Upper lobe of left lung (tissue), 4 donors: ENCODE measurements at regions not wholly inside any gene's neighbourhood (a gene's known extent, or its start where the extent isn't known, plus 50 kb on each side); places are given as distances from the start of the nearest gene placed in this dataset.
A peak's percentile ranks its signal among the peaks of the same experiment; 100 is the strongest.

ENCODE experiments used
- CTCF ChIP-seq, 6 experiments: fragments of 450-650 bp in 4 of 6; fragments of 200-600 bp in 2 of 6; sonication (generic) in 2 of 6; IDR thresholded peaks; one replicate each; pipeline ENCODE4 v1.5.1; 2016 to 2019; ENCODE audit warnings: antibody characterized with exemption in 6 of 6
- EP300 ChIP-seq, 4 donors: sonication (generic); formaldehyde crosslinking; IDR thresholded peaks; one replicate each; pipeline ENCODE4 v1.5.1; 2017; ENCODE audit warnings: antibody characterized with exemption in 4 of 4, control low read depth in 2 of 4
- POLR2AphosphoS5 ChIP-seq, 2 donors: sonication (generic); formaldehyde crosslinking; IDR thresholded peaks; one replicate each; pipeline ENCODE4 v1.5.1; 2017; ENCODE audit warnings: antibody characterized with exemption in 2 of 2

- TF ChIP-seq EP300 (IDR thresholded peaks at IDR 0.05) (no peak), CTCF (IDR thresholded peaks at IDR 0.05) (no peak), POLR2AphosphoS5 (IDR thresholded peaks at IDR 0.05) (peak in 1 of 2 donors; percentile 52)
Observed at GRCh38 chr6:25014791-25015560, 79.2 kb upstream of the RIPOR2 start.
